HepG2 (cell line): ENCODE measurements at regions not wholly inside any gene's neighbourhood (a gene's known extent, or its start where the extent isn't known, plus 50 kb on each side); places are given as distances from the start of the nearest gene placed in this dataset.

Source experiments
- ATAC-seq: fragments of 200-7000 bp; cut with Tn5 transposase; 3 replicates; pipeline ENCODE4 v1.9.1; 2020; ENCODE audit warnings: mild to moderate bottlenecking, moderate library complexity
- BruUV-seq: library from RNA; stranded (reverse); fragments of 400-500 nt; replicated peaks from 2 replicates; lab custom pipeline; 2021; lab: Mats Ljungman, UMichigan
- CTCF ChIA-PET: fragments of 300-600 bp; formaldehyde crosslinking; extraction: SDS; loops from one replicate; lab custom pipeline; 2021; ENCODE audit warnings: low total read pairs, inconsistent platforms, low intra/inter-chr PET ratio; lab: Yijun Ruan, JAX
- POLR2A ChIA-PET: fragments of 350-600 bp; sonication (Branson Sonifier 250); formaldehyde crosslinking; loops from one replicate; lab custom pipeline; 2020; ENCODE audit warnings: antibody characterized with exemption, inconsistent platforms; lab: Yijun Ruan, JAX
- DNase-seq: peaks from one replicate; pipeline ENCODE4 v3.0.0-alpha.2; 2015; ENCODE audit warnings: low spot score
- FAIRE-seq: peaks from 3 replicates; lab custom pipeline; 2011; peaks lifted over from hg19 to GRCh38; lab: Jason Lieb, UNC
- H2AFZ ChIP-seq: one replicate; pipeline ENCODE4 v1.6.1; 2011; ENCODE audit warnings: low read length, inconsistent platforms
- H3K27ac ChIP-seq: fragments of 300-600 bp; 3 replicates; pipeline ENCODE4 v1.8.0; 2011; ENCODE audit warnings: mixed run types, mild to moderate bottlenecking, mixed read lengths, low read length, inconsistent platforms; ENCODE audit not compliant: insufficient read depth; ENCODE audit errors: extremely low read length
- H3K27me3 ChIP-seq, 2 experiments: fragments of 200-600 bp in 1 of 2; 2 replicates in 1 of 2; 3 replicates in 1 of 2; pipeline versions ENCODE4 v1.6.0 to v1.8.0; 2011; ENCODE audit warnings: low read length in 2 of 2, mild to moderate bottlenecking in 2 of 2, moderate library complexity in 2 of 2, inconsistent platforms in 1 of 2; ENCODE audit not compliant: insufficient read depth in 2 of 2, control insufficient read depth in 1 of 2
- H3K36me3 ChIP-seq, 2 experiments: fragments of 200-600 bp in 1 of 2; replicated peaks in 1 of 2; 2 replicates in 1 of 2; 3 replicates in 1 of 2; pipeline versions ENCODE4 v1.5.1 to v1.8.0; 2011; ENCODE audit warnings: low read length in 2 of 2, inconsistent platforms in 1 of 2; ENCODE audit not compliant: insufficient read depth in 2 of 2, control insufficient read depth in 1 of 2
- H3K4me1 ChIP-seq: 2 replicates; pipeline ENCODE4 v1.5.1; 2012; ENCODE audit warnings: low read length, inconsistent platforms; ENCODE audit not compliant: insufficient read depth
- H3K4me2 ChIP-seq: 2 replicates; pipeline ENCODE4 v1.6.0; 2011; ENCODE audit warnings: low read depth, low read length, inconsistent platforms
- H3K4me3 ChIP-seq, 3 experiments: fragments of 200-600 bp in 1 of 3; sonication (generic), shearing (Covaris generic) in 1 of 3; replicated peaks in 1 of 3; 2 replicates each; pipeline ENCODE4 v1.5.1; 2011 to 2016; ENCODE audit warnings: low read length in 3 of 3, inconsistent platforms in 2 of 3, low read depth in 2 of 3, mild to moderate bottlenecking in 2 of 3, control low read depth in 1 of 3, mixed read lengths in 1 of 3; ENCODE audit not compliant: insufficient read depth in 1 of 3
- H3K79me2 ChIP-seq: one replicate; pipeline ENCODE4 v1.6.1; 2011; ENCODE audit warnings: low read length, inconsistent platforms; ENCODE audit not compliant: insufficient read depth
- H3K9ac ChIP-seq: 2 replicates; pipeline ENCODE4 v1.6.0; 2011; ENCODE audit warnings: mild to moderate bottlenecking, low read depth, low read length, inconsistent platforms; ENCODE audit not compliant: insufficient read depth
- H3K9me3 ChIP-seq: 2 replicates; pipeline ENCODE4 v1.5.1; 2012; ENCODE audit warnings: mild to moderate bottlenecking, low read length
- H4K20me1 ChIP-seq: 2 replicates; pipeline ENCODE4 v1.6.0; 2011; ENCODE audit warnings: inconsistent platforms, mild to moderate bottlenecking, low read length, moderate library complexity; ENCODE audit not compliant: insufficient read depth
- HNF4G ChIP-seq, 2 experiments: sonication (generic) in 1 of 2; formaldehyde crosslinking in 1 of 2; IDR thresholded peaks; 2 replicates each; pipeline versions ENCODE4 v1.4.0 to v1.6.1; 2011 to 2020; ENCODE audit warnings: borderline replicate concordance in 2 of 2, low read depth in 2 of 2, mild to moderate bottlenecking in 2 of 2, low read length in 1 of 2, missing genetic modification reagents in 1 of 2, moderate library complexity in 1 of 2
- ZFP36L1 ChIP-seq: sonication (generic); formaldehyde crosslinking; IDR thresholded peaks from 2 replicates; pipeline ENCODE4 v1.8.0; 2022; ENCODE audit warnings: mild to moderate bottlenecking, missing genetic modification reagents, moderate library complexity
- WGBS: methylation state at CpG from one replicate; pipeline ENCODE4 v1.1.6; 2017; ENCODE audit warnings: low lambda C conversion rate; 5-methylcytosine and 5-hydroxymethylcytosine counted together
- in situ Hi-C: cut with HindIII; loops from 2 replicates; pipeline ENCODE4 v1.10.0; 2017; ENCODE audit warnings: low pct_unique_long_range_greater_than_20kb; ENCODE audit not compliant: extremely low pct_ligation_motif_present
- intact Hi-C: fragments of 100-400 bp; cut with micrococcal nuclease; formaldehyde crosslinking; loops from one replicate; pipeline ENCODE4 v1.10.0; 2022; ENCODE audit not compliant: unreplicated experiment
- TF ChIP-seq, protein P1 (sequence below): sonication (generic); formaldehyde crosslinking; IDR thresholded peaks from 2 replicates; pipeline ENCODE4 v1.4.0; 2020; ENCODE audit warnings: missing genetic modification reagents, mild to moderate bottlenecking, borderline replicate concordance

DNA sequence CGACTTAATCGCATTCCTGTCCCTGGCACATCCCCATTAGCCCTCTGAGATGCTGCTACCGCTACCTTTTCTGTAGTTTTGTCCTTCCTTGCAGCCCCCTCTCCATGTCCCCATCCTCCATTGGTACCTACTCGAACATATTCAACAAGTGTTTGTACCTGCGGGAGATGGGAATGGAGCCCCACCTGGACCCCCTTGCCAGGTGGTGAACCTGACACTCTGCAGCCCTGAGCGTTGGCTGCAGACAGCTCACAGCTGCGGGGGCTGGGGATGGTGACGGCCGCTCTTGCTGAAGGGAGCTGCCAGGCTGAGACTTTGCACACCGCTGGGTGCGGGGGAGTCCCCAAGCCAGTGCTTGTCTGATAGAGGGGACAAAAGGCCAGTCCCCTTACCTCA, 96.3 kb upstream of the DAP start:
- H4K20me1 ChIP-seq: no peaks in the 10 kb centered on the region
- H3K9ac ChIP-seq: no peak overlapping the region; the same call in none of the 2 replicates
- no peaks in the 10 kb centered on the region for H3K27me3 ChIP-seq
- ATAC-seq (no peak), FAIRE-seq (no peak)
- BruUV-seq: no TSS peak
- H3K4me3 ChIP-seq: no peak overlapping the region; a peak in 1 of 6 replicates
- 58% methylated on average over 5 of the region's 11 CpGs for WGBS
- H3K79me2 ChIP-seq: no peaks in the 10 kb centered on the region
- in situ Hi-C loops: loop anchor here (5.0 kb wide), 1 partner anchor 165 kb away; no protein-coding TSS in a partner anchor
- CTCF ChIA-PET: no interaction called here
- intact Hi-C loops: loop anchor here (2.0 to 5.0 kb wide), 3 partner anchors 25 to 160 kb away; no protein-coding TSS in a partner anchor
- TF ChIP-seq ZFP36L1 (CRISPR knock-in tag) (no peak), HNF4G (IDR thresholded peaks at IDR 0.05; ENCODE audit: borderline replicate concordance, low read depth, low read length) (no peak), HNF4G (CRISPR knock-in tag; IDR thresholded peaks at IDR 0.05; ENCODE audit: borderline replicate concordance, low read depth) (0 out of 2 replicates have a peak, but pooled peaks have one; percentile 19)
- TF ChIP-seq, protein P1, sequence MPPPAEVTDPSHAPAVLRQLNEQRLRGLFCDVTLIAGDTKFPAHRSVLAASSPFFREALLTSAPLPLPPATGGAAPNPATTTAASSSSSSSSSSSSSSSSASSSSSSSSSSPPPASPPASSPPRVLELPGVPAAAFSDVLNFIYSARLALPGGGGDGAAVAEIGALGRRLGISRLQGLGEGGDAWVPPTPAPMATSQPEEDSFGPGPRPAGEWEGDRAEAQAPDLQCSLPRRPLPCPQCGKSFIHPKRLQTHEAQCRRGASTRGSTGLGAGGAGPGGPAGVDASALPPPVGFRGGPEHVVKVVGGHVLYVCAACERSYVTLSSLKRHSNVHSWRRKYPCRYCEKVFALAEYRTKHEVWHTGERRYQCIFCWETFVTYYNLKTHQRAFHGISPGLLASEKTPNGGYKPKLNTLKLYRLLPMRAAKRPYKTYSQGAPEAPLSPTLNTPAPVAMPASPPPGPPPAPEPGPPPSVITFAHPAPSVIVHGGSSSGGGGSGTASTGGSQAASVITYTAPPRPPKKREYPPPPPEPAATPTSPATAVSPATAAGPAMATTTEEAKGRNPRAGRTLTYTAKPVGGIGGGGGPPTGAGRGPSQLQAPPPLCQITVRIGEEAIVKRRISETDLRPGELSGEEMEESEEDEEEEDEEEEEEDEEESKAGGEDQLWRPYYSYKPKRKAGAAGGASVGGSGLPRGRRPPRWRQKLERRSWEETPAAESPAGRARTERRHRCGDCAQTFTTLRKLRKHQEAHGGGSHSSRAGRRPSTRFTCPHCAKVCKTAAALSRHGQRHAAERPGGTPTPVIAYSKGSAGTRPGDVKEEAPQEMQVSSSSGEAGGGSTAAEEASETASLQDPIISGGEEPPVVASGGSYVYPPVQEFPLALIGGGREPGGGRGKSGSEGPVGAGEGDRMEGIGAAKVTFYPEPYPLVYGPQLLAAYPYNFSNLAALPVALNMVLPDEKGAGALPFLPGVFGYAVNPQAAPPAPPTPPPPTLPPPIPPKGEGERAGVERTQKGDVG: 0 out of 2 replicates have a peak, but pooled peaks have one; percentile 27
- TF ChIP-seq, all 625 proteins: peak for 2
- Histone ChIP-seq H3K4me1 (peaks cover 75% of the 10 kb centered on the region), H2AFZ (no peak overlapping the region), H3K4me2 (peak overlapping the region; percentile 71), H3K9me3 (no peaks in the 10 kb centered on the region), H3K27ac (peak overlapping the region; percentile 33), H3K36me3 (no peaks in the 10 kb centered on the region)
- DNase-seq: no peak
- POLR2A ChIA-PET: no interaction called here
